Keratinocyte (primary cell): ENCODE measurements at regions not wholly inside any gene's neighbourhood (a gene's known extent, or its start where the extent isn't known, plus 50 kb on each side); places are given as distances from the start of the nearest gene placed in this dataset.
"Not testable (repeated sequence)": the region's sequence is repeated elsewhere in the genome, so short reads cannot be mapped to it uniquely, and the experiment has no call there.

ENCODE experiments used
- DNase-seq: peaks from one replicate; pipeline ENCODE4 v3.0.0-alpha.2; 2011; ENCODE audit warnings: low read depth, missing footprints, low spot score
- FAIRE-seq: peaks from 2 replicates; lab custom pipeline; 2011; peaks lifted over from hg19 to GRCh38; lab: Jason Lieb, UNC
- H2AFZ ChIP-seq: 2 replicates; pipeline ENCODE4 v1.6.0; 2012; ENCODE audit warnings: low read length, control low read depth, inconsistent platforms; ENCODE audit not compliant: control insufficient read depth
- H3K27ac ChIP-seq: 2 replicates; pipeline ENCODE4 v1.5.1; 2011; ENCODE audit warnings: low read length; ENCODE audit not compliant: control insufficient read depth, insufficient read depth
- H3K27me3 ChIP-seq: 3 replicates; pipeline ENCODE4 v1.6.0; 2011; ENCODE audit warnings: low read length; ENCODE audit not compliant: control insufficient read depth, insufficient read depth; ENCODE audit errors: extremely low read depth
- H3K36me3 ChIP-seq, 2 experiments: 2 replicates in 1 of 2; 3 replicates in 1 of 2; pipeline ENCODE4 v1.5.1; 2011; ENCODE audit warnings: low read length in 2 of 2, mild to moderate bottlenecking in 1 of 2; ENCODE audit not compliant: control insufficient read depth in 2 of 2, insufficient read depth in 2 of 2; ENCODE audit errors: extremely low read depth in 1 of 2
- H3K4me1 ChIP-seq: 3 replicates; pipeline ENCODE4 v1.5.1; 2011; ENCODE audit warnings: low read length; ENCODE audit not compliant: control insufficient read depth, insufficient read depth; ENCODE audit errors: extremely low read depth
- H3K4me2 ChIP-seq: 3 replicates; pipeline ENCODE4 v1.6.0; 2011; ENCODE audit warnings: low read depth, low read length; ENCODE audit not compliant: control insufficient read depth, insufficient read depth; ENCODE audit errors: extremely low read depth
- H3K4me3 ChIP-seq, 3 experiments: fragments of 200-600 bp in 1 of 3; sonication (generic) in 1 of 3; 2 replicates in 2 of 3; 3 replicates in 1 of 3; pipeline ENCODE4 v1.5.1; 2011 to 2016; ENCODE audit warnings: low read length in 3 of 3, mild to moderate bottlenecking in 3 of 3, control low read depth in 2 of 3, inconsistent platforms in 1 of 3, low read depth in 1 of 3, mixed read lengths in 1 of 3, mixed run types in 1 of 3, moderate library complexity in 1 of 3; ENCODE audit not compliant: control insufficient read depth in 2 of 3, insufficient read depth in 2 of 3; ENCODE audit errors: extremely low read depth in 1 of 3
- H3K79me2 ChIP-seq: 2 replicates; pipeline ENCODE4 v1.6.0; 2012; ENCODE audit warnings: low read length; ENCODE audit not compliant: control insufficient read depth, insufficient read depth
- H3K9ac ChIP-seq: 3 replicates; pipeline ENCODE4 v1.6.0; 2011; ENCODE audit warnings: low read length; ENCODE audit not compliant: control insufficient read depth, insufficient read depth; ENCODE audit errors: extremely low read depth
- H3K9me1 ChIP-seq: 3 replicates; pipeline ENCODE4 v1.6.0; 2011; ENCODE audit warnings: low read length; ENCODE audit not compliant: control insufficient read depth, insufficient read depth; ENCODE audit errors: extremely low read depth
- H3K9me3 ChIP-seq: 2 replicates; pipeline ENCODE4 v1.5.1; 2012; ENCODE audit warnings: low read depth, low read length; ENCODE audit not compliant: control insufficient read depth
- H4K20me1 ChIP-seq: 3 replicates; pipeline ENCODE4 v1.6.0; 2011; ENCODE audit warnings: low read length; ENCODE audit not compliant: control insufficient read depth, insufficient read depth; ENCODE audit errors: extremely low read depth
- CTCF ChIP-seq, 3 experiments: IDR thresholded peaks in 1 of 3; conservative IDR thresholded peaks in 1 of 3; optimal IDR thresholded peaks in 1 of 3; 2 replicates in 2 of 3; 3 replicates in 1 of 3; pipeline versions ENCODE3 to v1.5.1; 2011; ENCODE audit warnings: low read length in 3 of 3, mild to moderate bottlenecking in 3 of 3, moderate library complexity in 2 of 3, control low read depth in 1 of 3, inconsistent platforms in 1 of 3; ENCODE audit not compliant: insufficient read depth in 2 of 3; ENCODE audit errors: extremely low read depth in 1 of 3
- EZH2 ChIP-seq: IDR thresholded peaks from one replicate; pipeline ENCODE4 v1.6.1; 2012; ENCODE audit warnings: inconsistent platforms, mild to moderate bottlenecking, low read length, moderate library complexity
- dilution Hi-C: fragments of 300-500 bp; cut with MboI; formaldehyde crosslinking; loops from one replicate; pipeline ENCODE4 v1.7.0; 2020; ENCODE audit warnings: low sequenced_read_pairs; ENCODE audit not compliant: extremely low pct_ligation_motif_present

- no peak overlapping the region for H3K9ac ChIP-seq
- TF ChIP-seq EZH2 (no peak), CTCF (optimal IDR thresholded peaks at IDR 0.05 in 1 of 3, IDR thresholded peaks at IDR 0.05 in 1 of 3, conservative IDR thresholded peaks at IDR 0.05 in 1 of 3; ENCODE audit: extremely low read depth in 1 of 3, insufficient read depth in 2 of 3, low read length in 3 of 3) (no peak)
- no peak for FAIRE-seq
- H3K27ac ChIP-seq = no peak overlapping the region
- H3K4me2 ChIP-seq = no peak overlapping the region
- no peak for DNase-seq
- dilution Hi-C loops = no loop called here
- no peaks in the 10 kb centered on the region for H3K79me2 ChIP-seq
- no peaks in the 10 kb centered on the region for H3K4me1 ChIP-seq
- no peaks in the 10 kb centered on the region for H3K9me1 ChIP-seq
- no peaks in the 10 kb centered on the region for H3K36me3 ChIP-seq
- no peaks in the 10 kb centered on the region for H3K27me3 ChIP-seq
- H3K9me3 ChIP-seq = no peaks in the 10 kb centered on the region
- no peaks in the 10 kb centered on the region for H4K20me1 ChIP-seq
- H3K4me3 ChIP-seq = no peak overlapping the region
- no peak overlapping the region for H2AFZ ChIP-seq
Observed at GRCh38 chr4:18608908-18609533, 587.5 kb upstream of the LCORL start.

GRCh38 chr4:18602610-18603009 lies 581.1 kb upstream of the LCORL start:
- H3K36me3 ChIP-seq, H3K9ac ChIP-seq, H3K4me1 ChIP-seq, DNase-seq, FAIRE-seq, H4K20me1 ChIP-seq, H3K9me3 ChIP-seq, H3K4me2 ChIP-seq, H3K79me2 ChIP-seq, H2AFZ ChIP-seq, H3K4me3 ChIP-seq, H3K9me1 ChIP-seq, H3K27ac ChIP-seq, H3K27me3 ChIP-seq, dilution Hi-C loops: not testable (repeated sequence)
